Fibroblast of villous mesenchyme (primary cell): ENCODE measurements at regions not wholly inside any gene's neighbourhood (a gene's known extent, or its start where the extent isn't known, plus 50 kb on each side); places are given as distances from the start of the nearest gene placed in this dataset.
A peak's percentile ranks its signal among the peaks of the same experiment; 100 is the strongest.
"Not testable (repeated sequence)": the region's sequence is repeated elsewhere in the genome, so short reads cannot be mapped to it uniquely, and the experiment has no call there.

Experiments
- DNase-seq: peaks from one replicate; pipeline ENCODE4 v3.0.0-alpha.2; 2010; ENCODE audit warnings: low read depth
- H3K4me3 ChIP-seq: 2 replicates; pipeline ENCODE4 v1.5.1; 2011; ENCODE audit warnings: low read depth, mild to moderate bottlenecking, low read length
- TF ChIP-seq, protein P1 (sequence below): IDR thresholded peaks from 2 replicates; pipeline ENCODE4 v1.5.1; 2012; ENCODE audit warnings: low read depth, mild to moderate bottlenecking, low read length; ENCODE audit not compliant: insufficient read depth

DNA sequence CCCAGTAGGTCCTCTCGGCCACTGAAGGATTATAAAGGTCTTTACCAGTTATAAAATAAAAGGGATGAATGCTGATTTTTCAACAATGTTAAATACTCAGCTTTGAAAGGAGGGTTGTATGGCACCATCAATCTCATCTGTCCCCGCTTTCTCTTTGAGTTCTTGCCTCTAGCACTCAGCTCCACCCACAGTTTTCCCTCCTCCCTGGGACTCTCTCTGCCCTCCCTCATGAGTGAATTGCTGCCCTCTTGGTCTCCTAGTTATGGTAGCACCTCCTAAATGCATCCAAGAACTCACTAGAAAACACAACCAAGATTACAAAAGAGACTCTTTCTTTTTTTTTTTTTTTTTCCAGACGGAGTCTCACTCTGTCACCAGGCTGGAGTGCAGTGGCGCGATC is 91.0 kb downstream of the TEX35 start:
- no peak overlapping the region for H3K4me3 ChIP-seq
- no peak for DNase-seq
- TF ChIP-seq, protein P1, sequence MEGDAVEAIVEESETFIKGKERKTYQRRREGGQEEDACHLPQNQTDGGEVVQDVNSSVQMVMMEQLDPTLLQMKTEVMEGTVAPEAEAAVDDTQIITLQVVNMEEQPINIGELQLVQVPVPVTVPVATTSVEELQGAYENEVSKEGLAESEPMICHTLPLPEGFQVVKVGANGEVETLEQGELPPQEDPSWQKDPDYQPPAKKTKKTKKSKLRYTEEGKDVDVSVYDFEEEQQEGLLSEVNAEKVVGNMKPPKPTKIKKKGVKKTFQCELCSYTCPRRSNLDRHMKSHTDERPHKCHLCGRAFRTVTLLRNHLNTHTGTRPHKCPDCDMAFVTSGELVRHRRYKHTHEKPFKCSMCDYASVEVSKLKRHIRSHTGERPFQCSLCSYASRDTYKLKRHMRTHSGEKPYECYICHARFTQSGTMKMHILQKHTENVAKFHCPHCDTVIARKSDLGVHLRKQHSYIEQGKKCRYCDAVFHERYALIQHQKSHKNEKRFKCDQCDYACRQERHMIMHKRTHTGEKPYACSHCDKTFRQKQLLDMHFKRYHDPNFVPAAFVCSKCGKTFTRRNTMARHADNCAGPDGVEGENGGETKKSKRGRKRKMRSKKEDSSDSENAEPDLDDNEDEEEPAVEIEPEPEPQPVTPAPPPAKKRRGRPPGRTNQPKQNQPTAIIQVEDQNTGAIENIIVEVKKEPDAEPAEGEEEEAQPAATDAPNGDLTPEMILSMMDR, result no peak

DNA sequence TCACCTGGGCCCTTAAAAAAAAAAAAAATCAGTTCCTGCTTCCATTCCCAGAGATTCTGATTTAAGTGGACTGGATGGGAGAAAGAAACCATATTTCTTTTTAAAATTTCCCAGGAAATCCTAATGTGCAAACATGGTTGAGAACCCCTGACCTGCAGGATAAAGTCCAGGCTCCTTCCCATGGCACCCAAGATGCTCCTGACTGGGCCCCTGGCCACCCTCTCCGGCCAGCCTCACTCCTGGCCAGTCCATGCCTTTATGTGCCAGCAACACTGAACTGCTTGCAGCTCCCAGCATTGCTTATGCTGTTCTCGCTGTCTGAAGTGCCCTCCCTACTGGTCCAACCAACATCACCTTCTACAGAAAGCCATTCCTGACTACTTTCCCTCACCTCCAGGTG is 93.9 kb downstream of the TEX35 start:
- DNase-seq, result no peak
- H3K4me3 ChIP-seq, result no peak overlapping the region
- TF ChIP-seq, protein P1, result no peak

DNA sequence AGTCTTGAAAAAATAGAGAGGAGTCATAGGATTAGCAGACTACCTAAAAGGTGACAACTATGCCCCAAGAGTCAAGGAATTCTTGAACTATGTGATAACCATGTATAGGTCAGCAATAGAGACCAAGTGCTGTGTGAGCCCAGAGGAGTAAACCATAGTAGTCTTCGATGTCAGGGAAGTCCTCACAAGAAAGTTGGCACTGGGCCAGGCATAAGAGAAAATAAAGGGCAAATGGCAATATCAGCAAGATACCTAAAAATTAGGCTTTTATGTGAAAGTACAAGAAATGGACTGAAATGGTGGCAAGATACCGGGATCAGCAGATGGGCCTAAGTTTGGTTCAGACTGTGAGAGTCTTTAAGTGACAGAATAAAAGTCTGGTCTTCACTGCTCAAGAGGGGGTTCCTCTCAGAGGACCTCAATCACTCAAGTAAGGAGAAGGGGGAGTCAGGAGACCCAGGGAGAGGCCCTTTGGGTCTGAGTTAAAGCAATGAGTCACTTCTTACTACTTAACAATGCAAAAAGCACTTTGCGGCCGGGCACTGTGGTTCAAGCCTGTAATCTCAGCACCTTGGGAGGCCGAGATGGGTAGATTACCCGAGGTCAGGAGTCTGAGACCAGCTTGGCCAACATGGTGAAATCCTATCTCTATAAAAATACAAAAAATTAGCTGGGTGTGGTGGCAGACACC is 95.0 kb downstream of the TEX35 start:
- no peak overlapping the region for H3K4me3 ChIP-seq
- DNase-seq, result peak; percentile 58
- TF ChIP-seq, protein P1, result no peak

DNA sequence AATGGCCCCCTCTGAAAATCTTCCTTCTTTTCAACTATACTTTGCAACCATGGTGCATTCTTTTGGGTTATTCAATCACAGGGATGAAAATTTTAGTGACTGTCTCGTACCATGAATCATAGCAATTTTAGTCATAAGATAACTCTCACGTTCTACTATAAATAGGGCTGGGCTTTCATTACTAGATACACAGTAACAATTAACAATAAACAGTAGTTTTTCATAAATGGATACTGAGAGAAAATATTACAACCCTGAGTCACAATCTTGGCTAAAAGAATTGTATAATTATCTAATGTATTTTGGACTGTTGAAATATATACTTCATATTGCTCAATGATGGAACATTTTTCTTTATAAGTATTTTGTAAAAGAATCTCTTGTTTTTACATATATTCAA is 96.1 kb downstream of the TEX35 start:
- TF ChIP-seq, protein P1, result no peak
- peak; percentile 75 for DNase-seq
- no peak overlapping the region for H3K4me3 ChIP-seq

DNA sequence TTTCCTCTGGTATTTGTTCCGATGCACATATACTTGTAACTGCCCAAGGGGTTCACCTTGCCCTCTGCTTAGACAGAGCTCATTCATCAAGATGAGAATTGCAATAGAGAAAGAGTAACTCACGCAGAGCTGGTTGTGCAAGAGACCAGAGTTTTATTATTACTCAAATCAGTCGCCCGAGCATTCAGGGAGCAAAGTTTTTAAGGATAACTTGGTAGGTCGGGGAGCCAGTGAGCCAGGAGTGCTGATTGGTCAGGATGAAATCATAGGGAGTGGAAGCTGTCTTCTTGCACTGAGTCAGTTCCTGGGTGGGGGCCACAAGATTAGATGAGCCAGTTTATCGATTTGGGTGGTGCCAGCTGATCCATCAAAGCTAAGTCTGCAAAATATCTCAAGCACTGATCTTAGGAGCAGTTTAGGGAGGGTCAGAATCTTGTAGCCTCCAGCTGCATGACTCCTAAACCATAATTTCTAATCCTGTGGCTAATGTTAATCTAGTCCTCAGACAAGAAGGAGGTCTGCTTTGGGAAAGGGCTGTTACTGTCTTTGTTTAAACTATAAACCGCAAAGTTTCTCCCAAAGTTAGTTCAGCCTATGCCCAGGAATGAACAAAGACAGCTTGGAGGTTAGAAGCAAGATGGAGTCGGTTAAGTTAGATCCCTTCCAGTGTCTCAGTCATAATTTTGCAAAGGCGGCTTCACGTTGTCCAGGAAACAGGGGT is 97.9 kb downstream of the TEX35 start:
- peak; percentile 97 for DNase-seq
- H3K4me3 ChIP-seq, result not testable (repeated sequence)

DNA sequence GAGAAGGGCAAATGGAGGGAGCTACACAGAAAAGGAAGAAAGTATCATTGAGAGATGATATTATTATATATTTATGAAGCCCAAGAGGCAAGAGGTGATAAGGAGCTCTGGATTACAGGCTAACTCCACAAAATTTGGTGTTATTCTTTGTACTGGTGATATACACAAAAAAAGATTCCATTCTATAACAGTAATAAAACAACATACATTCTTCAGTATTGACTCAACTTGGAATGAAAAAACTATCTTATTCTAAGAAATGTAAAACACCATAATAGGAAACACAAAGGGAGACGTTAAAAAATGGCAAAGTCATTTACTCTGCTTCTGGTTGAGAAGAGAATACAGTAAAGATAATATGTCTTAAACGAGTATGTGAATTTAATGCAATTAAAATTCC is 99.4 kb downstream of the TEX35 start:
- TF ChIP-seq, protein P1, result no peak
- DNase-seq, result peak; percentile 53
- H3K4me3 ChIP-seq, result no peak overlapping the region

DNA sequence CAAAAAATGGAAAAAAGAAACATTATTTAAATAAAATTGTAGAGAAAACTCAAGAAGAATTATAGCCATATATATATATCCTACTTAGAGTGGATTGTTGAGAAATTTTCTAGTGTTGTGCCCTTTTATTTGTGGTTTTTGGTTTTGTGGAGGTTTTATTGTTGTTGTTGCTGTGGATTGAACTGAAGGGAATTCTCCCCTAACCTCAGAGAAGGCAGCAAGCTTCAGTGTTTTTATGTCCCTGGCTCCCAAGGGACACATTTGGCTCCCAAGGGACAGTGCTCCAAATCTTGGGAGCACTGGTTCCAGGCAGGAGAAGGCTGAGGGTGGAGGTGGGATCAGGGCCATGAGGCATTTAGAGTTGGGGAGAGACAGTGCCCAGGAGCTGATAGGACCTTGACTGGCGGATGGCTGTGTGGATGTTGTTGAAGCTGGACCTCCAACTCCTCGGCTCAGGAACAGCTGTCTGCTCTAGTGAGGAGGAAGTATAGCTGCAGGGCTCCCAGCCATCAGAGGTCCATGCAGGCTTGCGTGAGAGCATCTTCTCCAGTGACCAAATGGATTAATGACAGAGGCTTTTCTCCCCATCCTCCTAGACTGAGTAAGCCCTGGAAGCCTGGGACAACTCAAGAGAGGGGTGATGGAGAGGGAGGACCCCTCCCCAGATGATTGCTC is 100.5 kb downstream of the TEX35 start:
- TF ChIP-seq, protein P1, result no peak
- no peak overlapping the region for H3K4me3 ChIP-seq
- DNase-seq, result peak; percentile 47
